HCT116 (cell line): ENCODE measurements at regions not wholly inside any gene's neighbourhood (a gene's known extent, or its start where the extent isn't known, plus 50 kb on each side); places are given as distances from the start of the nearest gene placed in this dataset.

Experiments used
- CEBPB ChIP-seq: IDR thresholded peaks from 2 replicates; pipeline ENCODE4 v1.6.1; 2012; ENCODE audit warnings: low read depth
- CTCF ChIP-seq, 3 experiments: fragments of 200-600 bp in 1 of 3; sonication (generic) in 1 of 3; IDR thresholded peaks in 2 of 3; conservative IDR thresholded peaks in 1 of 3; 2 replicates each; pipeline ENCODE4 v1.5.1; 2012 to 2017; ENCODE audit warnings: low read depth in 2 of 3, low read length in 2 of 3, antibody characterized with exemption in 1 of 3, borderline replicate concordance in 1 of 3, control low read depth in 1 of 3, mild to moderate bottlenecking in 1 of 3, mixed read lengths in 1 of 3, mixed run types in 1 of 3, moderate library complexity in 1 of 3; ENCODE audit not compliant: insufficient read depth in 1 of 3
- ELF1 ChIP-seq: IDR thresholded peaks from 2 replicates; pipeline ENCODE4 v1.6.1; 2012; ENCODE audit warnings: low read depth, borderline replicate concordance
- EZH2 ChIP-seq: fragments of 200-600 bp; sonication (generic); IDR thresholded peaks from 2 replicates; pipeline ENCODE4 v1.6.1; 2017; ENCODE audit warnings: antibody characterized with exemption, mixed run types
- EZH2phosphoT487 ChIP-seq: fragments of 200-600 bp; IDR thresholded peaks from 2 replicates; pipeline ENCODE4 v1.6.1; 2018; ENCODE audit warnings: antibody characterized with exemption, borderline replicate concordance
- POLR2A ChIP-seq: IDR thresholded peaks from 2 replicates; pipeline ENCODE4 v1.7.0; 2011; ENCODE audit warnings: borderline replicate concordance; ENCODE audit not compliant: insufficient read depth, insufficient read length; ENCODE audit errors: extremely low read depth
- POLR2AphosphoS5 ChIP-seq: IDR thresholded peaks from 2 replicates; pipeline ENCODE4 v1.6.1; 2011; ENCODE audit warnings: mild to moderate bottlenecking, low read depth, low read length, moderate library complexity
- RAD21 ChIP-seq: IDR thresholded peaks from 2 replicates; pipeline ENCODE4 v1.6.1; 2012; ENCODE audit warnings: low read depth, mild to moderate bottlenecking
- REST ChIP-seq: IDR thresholded peaks from 2 replicates; pipeline ENCODE4 v1.6.1; 2012; ENCODE audit warnings: low read depth
- SIN3A ChIP-seq: IDR thresholded peaks from 2 replicates; pipeline ENCODE4 v1.6.1; 2012; ENCODE audit warnings: low read depth
- YY1 ChIP-seq: IDR thresholded peaks from 2 replicates; pipeline ENCODE4 v1.6.1; 2011; ENCODE audit warnings: low read length, low read depth, moderate library complexity, mild to moderate bottlenecking; ENCODE audit not compliant: insufficient replicate concordance; ENCODE audit errors: extremely low read depth
- ZFX ChIP-seq: fragments of 450-650 bp; IDR thresholded peaks from 2 replicates; pipeline ENCODE4 v1.6.1; 2017
- ZNF274 ChIP-seq: fragments of 200-500 bp; sonication (Bioruptor generic); IDR thresholded peaks from 2 replicates; pipeline ENCODE4 v1.6.1; 2014; ENCODE audit warnings: mild to moderate bottlenecking, low read depth, low read length, inconsistent platforms

- TF ChIP-seq CTCF (IDR thresholded peaks at IDR 0.05 in 2 of 3, conservative IDR thresholded peaks at IDR 0.05 in 1 of 3; ENCODE audit: borderline replicate concordance in 1 of 3, insufficient read depth in 1 of 3, low read depth in 2 of 3, low read length in 2 of 3) (no peak), EZH2 (no peak), ELF1 (no peak), POLR2A (no peak), POLR2AphosphoS5 (no peak), SIN3A (no peak), ZFX (no peak), ZNF274 (no peak), EZH2phosphoT487 (no peak), REST (no peak), CEBPB (no peak), RAD21 (no peak), YY1 (no peak)
Measured at GRCh38 chrX:122087341-122087740, 1039.9 kb downstream of the GLUD2 start.
